ENCODE measurements at regions not wholly inside any gene's neighbourhood (a gene's known extent, or its start where the extent isn't known, plus 50 kb on each side); places are given as distances from the start of the nearest gene placed in this dataset.

DNA sequence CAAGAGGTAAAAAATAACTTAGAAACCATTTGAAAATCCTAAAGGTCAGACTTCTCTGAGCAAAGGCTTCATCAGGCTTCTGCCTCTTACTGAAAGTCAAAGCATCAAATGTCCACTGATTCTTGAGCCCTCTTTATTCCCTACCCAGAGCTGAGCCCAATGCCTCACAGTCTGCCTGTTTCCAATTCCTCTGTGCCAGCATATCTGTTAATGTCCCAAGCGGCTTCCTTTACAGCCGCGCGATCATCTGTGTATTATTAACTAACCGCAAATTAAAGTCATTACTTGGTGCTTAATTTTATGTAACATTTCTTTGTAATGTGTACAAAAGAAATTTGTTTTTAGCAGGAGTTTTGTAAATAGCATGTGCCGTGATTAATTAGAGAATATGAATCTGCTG is 418.8 kb upstream of the HNRNPA3 start:
- TF ChIP-seq, protein P1, sequence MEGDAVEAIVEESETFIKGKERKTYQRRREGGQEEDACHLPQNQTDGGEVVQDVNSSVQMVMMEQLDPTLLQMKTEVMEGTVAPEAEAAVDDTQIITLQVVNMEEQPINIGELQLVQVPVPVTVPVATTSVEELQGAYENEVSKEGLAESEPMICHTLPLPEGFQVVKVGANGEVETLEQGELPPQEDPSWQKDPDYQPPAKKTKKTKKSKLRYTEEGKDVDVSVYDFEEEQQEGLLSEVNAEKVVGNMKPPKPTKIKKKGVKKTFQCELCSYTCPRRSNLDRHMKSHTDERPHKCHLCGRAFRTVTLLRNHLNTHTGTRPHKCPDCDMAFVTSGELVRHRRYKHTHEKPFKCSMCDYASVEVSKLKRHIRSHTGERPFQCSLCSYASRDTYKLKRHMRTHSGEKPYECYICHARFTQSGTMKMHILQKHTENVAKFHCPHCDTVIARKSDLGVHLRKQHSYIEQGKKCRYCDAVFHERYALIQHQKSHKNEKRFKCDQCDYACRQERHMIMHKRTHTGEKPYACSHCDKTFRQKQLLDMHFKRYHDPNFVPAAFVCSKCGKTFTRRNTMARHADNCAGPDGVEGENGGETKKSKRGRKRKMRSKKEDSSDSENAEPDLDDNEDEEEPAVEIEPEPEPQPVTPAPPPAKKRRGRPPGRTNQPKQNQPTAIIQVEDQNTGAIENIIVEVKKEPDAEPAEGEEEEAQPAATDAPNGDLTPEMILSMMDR (IDR thresholded peaks at IDR 0.05) = no peak
- no peak for TF ChIP-seq TCF7L2 (IDR thresholded peaks at IDR 0.05; ENCODE audit: low read depth, low read length)
- no peak for TF ChIP-seq SIN3A (IDR thresholded peaks at IDR 0.05; ENCODE audit: borderline replicate concordance, insufficient read depth, low read depth, low read length)
- TF ChIP-seq POLR2AphosphoS5 (IDR thresholded peaks at IDR 0.05; ENCODE audit: low read depth, low read length) = no peak
